NCI-H748 treated with DMSO at 0.1 percent for 48 hours (cell line): ENCODE measurements at regions not wholly inside any gene's neighbourhood (a gene's known extent, or its start where the extent isn't known, plus 50 kb on each side); places are given as distances from the start of the nearest gene placed in this dataset.

Experiments used
- DNase-seq: peaks from one replicate; lab custom pipeline; 2025; lab: John Stamatoyannopoulos, UW

GRCh38 chr13:92938486-92939020, 288.1 kb upstream of the GPC6 start:
- no peak for DNase-seq

GRCh38 chr13:92941167-92941566, 285.4 kb upstream of the GPC6 start:
- no peak for DNase-seq

GRCh38 chr13:92947770-92948434, 278.7 kb upstream of the GPC6 start:
- no peak for DNase-seq

GRCh38 chr13:92950771-92951170, 275.8 kb upstream of the GPC6 start:
- no peak for DNase-seq

- DNase-seq, result no peak
Measured at GRCh38 chr13:92951273-92951890, 275.2 kb upstream of the GPC6 start.

GRCh38 chr13:92952161-92952560, 274.4 kb upstream of the GPC6 start:
- no peak for DNase-seq

- no peak for DNase-seq
Measured at GRCh38 chr13:92954746-92955145, 271.9 kb upstream of the GPC6 start.

GRCh38 chr13:92959790-92960189, 266.8 kb upstream of the GPC6 start:
- DNase-seq, result no peak

- DNase-seq, result no peak
Measured at GRCh38 chr13:92963029-92963428, 263.6 kb upstream of the GPC6 start.

GRCh38 chr13:92966341-92966740, 260.3 kb upstream of the GPC6 start:
- DNase-seq, result no peak

GRCh38 chr13:92966900-92967299, 259.7 kb upstream of the GPC6 start:
- no peak for DNase-seq

GRCh38 chr13:92967923-92968322, 258.7 kb upstream of the GPC6 start:
- no peak for DNase-seq

- no peak for DNase-seq
Measured at GRCh38 chr13:92972751-92973150, 253.9 kb upstream of the GPC6 start.

GRCh38 chr13:92974905-92975429, 251.6 kb upstream of the GPC6 start:
- no peak for DNase-seq

GRCh38 chr13:92976657-92977056, 249.9 kb upstream of the GPC6 start:
- no peak for DNase-seq

- DNase-seq, result no peak
Measured at GRCh38 chr13:92984151-92984550, 242.5 kb upstream of the GPC6 start.

GRCh38 chr13:92989301-92989700, 237.3 kb upstream of the GPC6 start:
- DNase-seq, result no peak

GRCh38 chr13:92991692-92992091, 234.9 kb upstream of the GPC6 start:
- DNase-seq, result no peak

GRCh38 chr13:92994056-92994455, 232.6 kb upstream of the GPC6 start:
- DNase-seq, result no peak

- DNase-seq, result no peak
Measured at GRCh38 chr13:93001866-93002461, 224.6 kb upstream of the GPC6 start.

- no peak for DNase-seq
Measured at GRCh38 chr13:93003531-93003930, 223.1 kb upstream of the GPC6 start.

- no peak for DNase-seq
Measured at GRCh38 chr13:93004919-93005318, 221.7 kb upstream of the GPC6 start.

- no peak for DNase-seq
Measured at GRCh38 chr13:93007928-93008327, 218.7 kb upstream of the GPC6 start.
